HG03196 (cell line): ENCODE measurements at regions not wholly inside any gene's neighbourhood (a gene's known extent, or its start where the extent isn't known, plus 50 kb on each side); places are given as distances from the start of the nearest gene placed in this dataset.

Experiments used
- ATAC-seq: cut with Tn5 transposase; IDR thresholded peaks from one replicate; pipeline ENCODE4 v1.9.1; 2021; ENCODE audit not compliant: unreplicated experiment

GRCh38 chr10:88082391-88082790, 219.0 kb downstream of the PTEN start:
- ATAC-seq = peak; percentile 26

GRCh38 chr10:88082806-88083596, 219.6 kb downstream of the PTEN start:
- ATAC-seq = peak; percentile 72

- no peak for ATAC-seq
Observed at GRCh38 chr10:88083597-88083989, 220.2 kb downstream of the PTEN start.

GRCh38 chr10:88086187-88086960, 222.9 kb downstream of the PTEN start:
- ATAC-seq = no peak

GRCh38 chr10:88088441-88089340, 225.3 kb downstream of the PTEN start:
- no peak for ATAC-seq

- no peak for ATAC-seq
Observed at GRCh38 chr10:88089498-88089897, 226.1 kb downstream of the PTEN start.

- no peak for ATAC-seq
Observed at GRCh38 chr10:88090568-88091214, 227.3 kb downstream of the PTEN start.

GRCh38 chr10:88091490-88092061, 228.2 kb downstream of the PTEN start:
- peak; percentile 86 for ATAC-seq

GRCh38 chr10:88092265-88092664, 228.8 kb downstream of the PTEN start:
- ATAC-seq = no peak

- no peak for ATAC-seq
Observed at GRCh38 chr10:88092973-88093372, 229.5 kb downstream of the PTEN start.

- ATAC-seq = no peak
Observed at GRCh38 chr10:88094795-88095194, 231.4 kb downstream of the PTEN start.

GRCh38 chr10:88095223-88095721, 231.8 kb downstream of the PTEN start:
- ATAC-seq = no peak

- ATAC-seq = no peak
Observed at GRCh38 chr10:88095778-88096431, 232.5 kb downstream of the PTEN start.

- ATAC-seq = no peak
Observed at GRCh38 chr10:88097092-88097516, 233.7 kb downstream of the PTEN start.

GRCh38 chr10:88097536-88097935, 234.1 kb downstream of the PTEN start:
- ATAC-seq = no peak

- ATAC-seq = no peak
Observed at GRCh38 chr10:88100281-88100680, 236.9 kb downstream of the PTEN start.

- no peak for ATAC-seq
Observed at GRCh38 chr10:88101666-88102065, 238.2 kb downstream of the PTEN start.

GRCh38 chr10:88103576-88103975, 240.2 kb downstream of the PTEN start:
- no peak for ATAC-seq

GRCh38 chr10:88104223-88104622, 240.8 kb downstream of the PTEN start:
- no peak for ATAC-seq

- no peak for ATAC-seq
Observed at GRCh38 chr10:88106366-88106765, 242.9 kb downstream of the PTEN start.
